ENCODE measurements at regions not wholly inside any gene's neighbourhood (a gene's known extent, or its start where the extent isn't known, plus 50 kb on each side); places are given as distances from the start of the nearest gene placed in this dataset.

GRCh38 chr12:76256904-76257303, 91.3 kb downstream of the BBS10 start:
- no peak for DNase-seq

DNA sequence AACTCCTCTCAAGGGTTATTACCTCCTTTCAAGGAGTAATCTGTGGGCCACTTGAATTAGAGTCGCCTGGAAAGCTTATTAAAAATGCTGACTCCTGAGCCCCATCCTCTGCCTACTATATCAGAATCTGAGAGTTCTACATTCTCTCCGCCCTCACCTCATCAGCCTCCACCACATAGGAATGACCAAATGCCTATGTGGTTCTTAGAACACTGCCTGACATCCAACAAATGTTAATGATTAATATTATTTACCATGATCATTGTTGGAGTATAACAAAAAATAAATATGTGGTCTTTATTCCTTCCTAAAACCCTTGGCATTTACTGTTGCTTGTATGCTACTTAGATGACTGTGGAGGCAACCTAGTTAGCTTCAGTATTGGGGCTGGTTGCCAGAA, 91.9 kb downstream of the BBS10 start:
- DNase-seq, result no peak

DNA sequence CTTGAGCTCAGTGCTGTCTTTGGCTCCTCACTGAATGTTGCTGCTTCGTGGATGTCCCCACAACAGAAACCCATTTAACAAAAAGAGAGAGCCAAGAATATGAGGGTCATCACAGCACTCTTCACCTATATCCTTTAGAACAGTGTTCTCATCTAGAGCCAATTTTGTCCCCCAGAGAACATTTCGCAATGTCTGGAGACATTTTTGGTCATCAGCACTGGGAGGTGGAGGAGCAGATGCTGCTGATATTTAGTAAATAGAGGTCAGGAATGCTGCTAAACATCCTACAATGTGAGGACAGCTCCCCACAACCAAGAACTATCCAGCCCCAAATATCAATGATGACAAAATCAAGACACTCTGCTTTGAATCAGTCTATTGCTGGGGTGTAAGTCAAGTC, 92.5 kb downstream of the BBS10 start:
- no peak for DNase-seq

DNA sequence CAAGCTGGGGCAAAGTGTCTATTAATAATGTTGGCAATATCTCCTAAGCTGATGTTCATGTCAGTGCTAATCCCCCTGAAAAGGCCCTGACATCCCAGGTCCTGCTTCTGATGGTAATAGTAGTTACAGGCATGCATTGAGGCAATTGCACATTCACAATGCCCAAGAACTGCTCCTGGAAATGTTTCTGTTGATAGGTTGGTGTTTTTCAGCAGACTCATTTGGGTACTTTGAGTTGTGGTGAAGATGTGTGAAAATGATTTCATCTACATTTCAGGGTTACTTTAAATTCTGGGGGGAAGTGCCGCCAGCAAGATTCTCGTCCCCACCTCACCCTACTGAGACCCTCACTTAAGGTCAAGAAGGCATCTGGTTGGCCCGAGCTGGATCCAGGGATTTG, 92.9 kb downstream of the BBS10 start:
- DNase-seq, result no peak

DNA sequence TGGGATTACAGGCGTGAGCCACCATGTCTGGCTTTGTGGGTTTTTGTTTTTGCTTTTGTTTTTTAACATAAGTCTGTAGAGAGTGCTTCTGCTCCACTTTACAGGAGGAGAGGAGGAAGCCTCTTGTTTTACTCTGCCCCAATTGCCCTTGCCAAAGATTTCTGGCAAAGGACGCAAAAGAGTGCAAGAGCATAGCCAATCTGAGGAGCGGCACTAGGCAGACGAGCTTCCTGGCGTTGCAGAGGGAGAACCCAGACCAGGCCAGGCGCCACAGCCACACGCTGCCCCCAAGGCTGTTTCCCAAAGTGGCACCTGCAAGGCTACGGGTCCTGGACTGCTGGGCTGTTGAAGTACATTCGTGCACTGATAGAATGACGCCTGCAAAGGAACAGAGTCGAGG, 96.2 kb downstream of the BBS10 start:
- no peak for DNase-seq

DNA sequence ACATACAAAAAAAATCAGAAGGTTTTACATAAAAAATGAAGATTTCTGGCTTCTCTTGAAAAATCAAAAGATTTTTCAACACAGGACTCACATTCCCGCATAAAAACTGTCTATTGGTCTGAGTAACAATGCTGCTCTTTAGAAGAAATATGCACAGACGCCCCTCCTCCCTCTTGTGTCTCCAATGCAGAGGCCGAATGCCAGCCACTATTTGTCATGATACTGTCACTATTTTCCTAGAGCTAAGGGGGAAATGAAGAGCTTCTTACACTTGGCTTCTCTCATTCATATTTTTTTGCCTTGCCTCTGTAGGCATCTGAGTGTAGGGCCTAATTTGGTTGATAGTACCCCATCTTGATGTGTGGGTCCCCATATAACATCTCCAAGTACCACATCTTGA, 98.0 kb downstream of the BBS10 start:
- no peak for DNase-seq

- DNase-seq, result no peak
Measured at GRCh38 chr12:76249501-76249900, 98.7 kb downstream of the BBS10 start.

DNA sequence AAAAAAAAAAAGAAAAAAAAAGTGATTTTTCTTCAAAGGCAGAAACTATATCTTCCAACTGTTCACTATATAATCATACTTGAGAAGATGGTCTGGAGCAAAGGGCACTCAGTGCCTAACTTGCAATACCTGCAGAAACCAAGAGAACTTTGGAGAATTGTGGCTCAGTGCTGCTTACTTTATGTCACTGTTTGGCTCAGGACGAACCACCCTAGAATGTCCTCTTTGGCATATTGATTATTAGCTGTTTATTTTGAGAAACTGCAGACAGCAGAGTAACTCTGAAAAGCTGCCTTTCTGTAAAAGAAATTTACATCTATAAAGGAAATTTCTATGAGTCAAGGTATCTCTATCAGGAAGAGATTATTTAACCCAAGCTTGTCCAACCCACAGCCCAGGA, 100.2 kb downstream of the BBS10 start:
- no peak for DNase-seq

GRCh38 chr12:76247026-76247646, 101.1 kb downstream of the BBS10 start:
- DNase-seq, result no peak

GRCh38 chr12:76246611-76247010, 101.6 kb downstream of the BBS10 start:
- no peak for DNase-seq

- DNase-seq, result no peak
Measured at GRCh38 chr12:76244300-76244699, 103.9 kb downstream of the BBS10 start.

- DNase-seq, result no peak
Measured at GRCh38 chr12:76242813-76243550, 105.2 kb downstream of the BBS10 start.

DNA sequence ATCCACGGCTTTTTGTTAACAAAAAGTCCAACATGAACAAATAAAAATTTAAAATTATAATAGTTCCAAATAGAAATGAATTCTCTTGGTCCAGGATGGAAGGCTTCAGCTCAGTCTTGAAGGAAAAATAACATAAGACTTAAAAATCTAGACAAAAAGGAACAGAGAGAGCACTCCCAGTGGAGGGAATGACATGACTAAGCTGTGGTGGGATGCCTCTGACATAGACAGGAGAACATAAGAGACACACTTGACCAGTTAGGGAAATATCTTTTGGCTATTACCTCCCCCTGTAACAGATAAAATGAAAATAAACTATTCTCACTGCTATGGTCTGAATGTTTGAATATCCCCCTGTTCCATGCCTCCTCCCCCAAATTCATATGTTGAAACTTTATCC, 106.8 kb downstream of the BBS10 start:
- no peak for DNase-seq

DNA sequence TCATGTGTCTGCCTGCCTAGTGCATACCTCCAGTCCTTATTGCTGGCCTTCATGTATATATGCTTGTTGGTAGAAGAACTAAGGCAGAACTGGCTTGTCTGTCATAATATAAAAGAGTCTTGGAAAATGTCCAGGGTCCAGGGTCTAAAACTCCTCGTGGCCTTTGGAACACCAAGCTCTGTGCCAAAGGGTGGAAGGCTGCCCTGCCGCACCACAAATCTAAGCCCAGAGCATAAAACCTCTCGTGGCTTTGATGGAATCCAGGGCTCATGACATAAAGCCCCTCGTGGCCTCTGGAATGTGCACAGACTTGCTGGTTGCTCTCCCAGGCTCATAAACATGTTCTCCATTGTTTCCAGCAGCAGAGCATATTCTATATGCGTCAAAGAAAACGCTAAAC, 107.9 kb downstream of the BBS10 start:
- DNase-seq, result peak; percentile 9

DNA sequence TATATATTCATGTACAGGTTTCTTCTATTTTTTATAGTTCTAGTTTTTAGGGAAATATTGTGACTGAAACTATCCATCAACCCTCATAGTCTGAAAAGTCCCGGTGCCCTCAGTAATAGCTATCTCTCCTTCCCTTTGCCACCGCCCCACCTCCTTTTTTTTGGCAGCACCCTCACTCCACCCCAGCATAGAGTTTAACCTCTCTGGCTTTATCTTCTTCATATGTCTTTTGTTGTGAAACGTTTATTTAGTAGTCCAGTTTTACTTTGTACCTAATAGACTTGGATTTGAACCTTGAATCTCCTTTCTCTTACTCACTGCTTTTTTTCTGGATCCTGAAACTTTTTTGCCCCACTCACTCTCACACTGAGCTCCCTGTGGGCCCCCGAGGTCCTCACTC, 109.5 kb downstream of the BBS10 start:
- no peak for DNase-seq

DNA sequence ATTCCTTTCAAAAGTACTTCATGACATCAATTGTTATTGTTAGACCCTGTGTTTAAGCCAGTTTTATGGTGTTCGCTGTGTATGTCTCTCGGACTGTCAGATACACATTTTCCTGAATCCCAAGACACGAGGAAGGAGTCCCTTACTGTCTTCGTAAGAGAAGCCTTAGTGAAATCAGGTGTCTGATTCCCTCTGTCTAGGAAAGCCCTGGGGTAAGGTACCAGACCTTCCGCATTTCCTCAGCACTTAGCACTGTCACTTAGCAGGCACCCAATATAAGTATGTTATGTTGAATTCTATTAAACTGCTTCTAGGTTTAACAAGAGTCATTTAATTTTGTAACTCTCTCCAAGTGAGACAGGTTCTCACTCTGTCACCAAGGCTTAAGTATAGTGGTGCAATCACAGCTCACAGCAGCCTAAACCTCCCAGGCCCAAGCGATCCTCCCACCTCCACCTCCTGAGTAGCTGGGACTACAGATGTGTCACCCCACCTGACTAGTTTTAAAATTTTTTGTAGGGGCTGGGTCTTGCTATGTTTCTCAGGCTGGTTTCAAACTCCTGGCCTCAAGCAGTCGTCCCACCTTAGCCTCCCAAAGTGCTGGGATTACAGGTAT, 111.0 kb downstream of the BBS10 start:
- no peak for DNase-seq

DNA sequence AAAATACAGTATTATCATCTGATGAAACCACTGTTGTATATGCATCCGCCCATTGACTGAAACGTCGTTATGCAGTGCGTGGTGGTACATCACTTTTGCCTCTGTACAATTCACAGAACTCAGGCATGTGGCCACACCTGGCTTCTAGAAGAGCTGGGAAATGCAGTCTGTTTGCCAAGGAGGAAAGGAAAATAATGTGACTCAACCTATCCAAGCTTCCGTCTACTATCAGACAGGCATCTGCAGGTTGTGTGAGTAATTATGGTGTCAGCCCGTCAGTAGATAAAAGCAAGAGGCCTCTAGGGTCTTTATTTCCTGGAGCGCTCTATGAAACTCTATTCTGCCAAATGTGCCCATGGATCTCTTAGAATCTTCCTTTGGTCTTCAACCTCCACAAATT, 111.6 kb downstream of the BBS10 start:
- DNase-seq, result no peak

- no peak for DNase-seq
Measured at GRCh38 chr12:76234741-76235140, 113.5 kb downstream of the BBS10 start.

- no peak for DNase-seq
Measured at GRCh38 chr12:76232013-76232412, 116.2 kb downstream of the BBS10 start.

GRCh38 chr12:76226956-76227355, 121.3 kb downstream of the BBS10 start:
- no peak for DNase-seq

GRCh38 chr12:76226397-76226796, 121.8 kb downstream of the BBS10 start:
- no peak for DNase-seq

DNA sequence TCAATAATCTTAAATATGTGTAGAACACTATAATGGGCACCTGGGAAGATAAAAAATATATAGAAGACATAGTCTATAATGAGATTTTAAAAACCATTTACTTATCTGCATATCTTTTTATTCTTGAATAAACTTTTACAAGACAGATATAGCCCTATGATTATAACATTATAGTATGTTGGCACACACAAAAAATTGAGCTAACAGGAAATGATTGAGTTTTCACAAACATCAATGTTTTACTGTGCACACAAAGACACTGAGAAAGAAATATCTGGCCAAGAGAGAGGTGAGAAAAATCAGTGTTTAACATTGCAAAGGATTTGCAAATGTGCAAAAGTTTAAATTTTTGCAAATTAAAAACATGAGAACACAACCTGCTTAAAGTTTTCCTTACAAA, 124.3 kb downstream of the BBS10 start:
- no peak for DNase-seq

DNA sequence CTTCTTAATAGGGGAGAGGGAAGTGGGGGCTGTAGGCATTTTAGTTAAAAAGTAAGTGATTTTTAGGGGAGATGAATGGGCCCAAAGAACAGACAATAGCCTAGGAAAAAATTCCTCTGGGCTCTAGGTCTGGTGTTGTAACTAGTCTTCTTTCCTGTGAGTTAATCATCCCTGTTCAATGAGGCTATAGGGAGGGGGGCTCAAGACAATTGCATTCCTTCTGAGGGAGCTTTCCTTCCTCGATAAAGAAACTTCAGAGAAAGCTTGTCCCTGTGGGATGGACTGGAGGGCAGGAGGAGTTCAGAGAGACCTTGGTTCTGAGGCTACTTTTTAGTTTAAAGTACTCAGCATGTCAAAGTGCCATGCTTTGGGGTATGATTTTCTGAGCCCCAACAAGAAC, 127.2 kb downstream of the BBS10 start:
- no peak for DNase-seq

- no peak for DNase-seq
Measured at GRCh38 chr12:76219806-76220205, 128.4 kb downstream of the BBS10 start.
